Activated T-helper 1 cell treated with anti-CD3 and anti-CD28 coated beads, Interleukin-12 subunit alpha, Interleukin-12 subunit beta, Interleukin-2, Interleukin-4 antibody, amounts not matched to agents 30 ng/mL and 10 ng/mL and 1 ng/mL, durations not matched to agents 14 hours and 24 hours and 36 hours (primary cell): ENCODE measurements at regions not wholly inside any gene's neighbourhood (a gene's known extent, or its start where the extent isn't known, plus 50 kb on each side); places are given as distances from the start of the nearest gene placed in this dataset.

Source experiments
- DNase-seq: peaks from one replicate; pipeline ENCODE4 v3.0.0; 2021; ENCODE audit warnings: low spot score
- H3K27ac Mint-ChIP-seq: one replicate; pipeline ENCODE4 v1.8.0; 2021; ENCODE audit warnings: mild to moderate bottlenecking, mixed read lengths
- H3K27me3 Mint-ChIP-seq: one replicate; pipeline ENCODE4 v1.8.0; 2022; ENCODE audit warnings: mild to moderate bottlenecking, moderate library complexity, mixed read lengths; ENCODE audit not compliant: insufficient read depth
- H3K36me3 Mint-ChIP-seq: one replicate; pipeline ENCODE4 v1.8.0; 2021; ENCODE audit warnings: low read depth, mixed read lengths
- H3K4me1 Mint-ChIP-seq: one replicate; pipeline ENCODE4 v1.8.0; 2021; ENCODE audit warnings: low read depth, mixed read lengths
- H3K4me3 Mint-ChIP-seq: one replicate; pipeline ENCODE4 v1.8.0; 2021; ENCODE audit warnings: mild to moderate bottlenecking, moderate library complexity, mixed read lengths
- H3K9me3 Mint-ChIP-seq: one replicate; pipeline ENCODE4 v1.8.0; 2021; ENCODE audit warnings: mixed read lengths
- intact Hi-C: fragments of 100-400 bp; cut with micrococcal nuclease; formaldehyde crosslinking; loops from one replicate; pipeline ENCODE4 v1.15.1; 2024

- H3K27ac Mint-ChIP-seq, result no peak overlapping the region
- H3K27me3 Mint-ChIP-seq, result peaks cover 16% of the 10 kb centered on the region
- H3K4me1 Mint-ChIP-seq, result no peaks in the 10 kb centered on the region
- no peak overlapping the region for H3K4me3 Mint-ChIP-seq
- no peaks in the 10 kb centered on the region for H3K9me3 Mint-ChIP-seq
- no peak for DNase-seq
- intact Hi-C loops, result no loop called here
- no peaks in the 10 kb centered on the region for H3K36me3 Mint-ChIP-seq
These were observed 362.7 kb downstream of the SIPA1L2 start for GRCh38 chr1:232267092-232267836.

DNA sequence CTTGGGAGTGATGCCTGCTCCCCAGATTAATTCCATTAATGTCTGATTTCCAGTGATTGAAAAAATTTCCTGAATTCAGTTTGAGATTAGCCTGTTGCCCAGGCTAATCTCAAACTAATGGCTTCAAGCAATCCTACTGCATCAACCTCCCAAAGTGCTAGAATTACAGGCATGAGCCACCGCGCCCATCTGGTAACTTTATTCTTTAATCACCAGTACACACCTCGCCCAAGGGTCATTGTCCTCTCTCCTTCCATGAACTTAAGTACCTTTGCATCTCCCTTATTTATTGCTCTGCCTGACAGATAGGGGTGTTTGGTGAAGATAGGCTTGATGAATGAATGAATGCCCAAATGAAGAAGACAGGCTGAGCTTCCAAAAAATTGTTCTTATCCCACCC, 366.5 kb downstream of the SIPA1L2 start:
- Mint-ChIP-seq H3K4me1 (no peaks in the 10 kb centered on the region), H3K27ac (no peak overlapping the region), H3K4me3 (no peak overlapping the region), H3K27me3 (peaks cover 15% of the 10 kb centered on the region), H3K36me3 (no peaks in the 10 kb centered on the region), H3K9me3 (no peaks in the 10 kb centered on the region)
- intact Hi-C loops, result no loop called here
- no peak for DNase-seq

DNA sequence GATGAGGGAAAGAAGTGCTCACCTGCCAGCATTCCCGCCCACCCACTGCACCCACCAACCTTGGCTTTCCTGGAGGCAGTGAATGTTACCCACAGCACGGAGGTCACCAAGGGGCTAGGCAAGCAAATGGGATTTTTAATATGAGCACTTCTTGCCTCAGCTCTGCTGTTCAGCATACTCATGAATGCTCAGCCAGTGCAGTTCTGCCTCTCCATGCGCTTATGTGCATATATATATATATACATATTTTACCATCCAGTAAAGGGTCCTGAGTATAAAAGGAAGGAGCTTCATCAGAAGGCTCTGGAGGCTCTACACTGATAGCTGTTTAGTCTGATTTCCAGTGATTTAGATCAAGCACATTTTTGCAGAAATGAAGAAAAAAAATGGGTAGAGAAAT, 366.9 kb downstream of the SIPA1L2 start:
- Mint-ChIP-seq H3K27ac (no peak overlapping the region), H3K9me3 (no peaks in the 10 kb centered on the region), H3K4me3 (no peak overlapping the region), H3K4me1 (no peaks in the 10 kb centered on the region), H3K27me3 (peaks cover 13% of the 10 kb centered on the region), H3K36me3 (no peaks in the 10 kb centered on the region)
- intact Hi-C loops, result no loop called here
- DNase-seq, result no peak

- no peaks in the 10 kb centered on the region for H3K4me1 Mint-ChIP-seq
- no peaks in the 10 kb centered on the region for H3K36me3 Mint-ChIP-seq
- DNase-seq, result no peak
- no peak overlapping the region for H3K27ac Mint-ChIP-seq
- peaks cover 15% of the 10 kb centered on the region for H3K27me3 Mint-ChIP-seq
- intact Hi-C loops, result no loop called here
- no peak overlapping the region for H3K4me3 Mint-ChIP-seq
- no peaks in the 10 kb centered on the region for H3K9me3 Mint-ChIP-seq
These were observed 369.1 kb downstream of the SIPA1L2 start for GRCh38 chr1:232260861-232261260.

DNA sequence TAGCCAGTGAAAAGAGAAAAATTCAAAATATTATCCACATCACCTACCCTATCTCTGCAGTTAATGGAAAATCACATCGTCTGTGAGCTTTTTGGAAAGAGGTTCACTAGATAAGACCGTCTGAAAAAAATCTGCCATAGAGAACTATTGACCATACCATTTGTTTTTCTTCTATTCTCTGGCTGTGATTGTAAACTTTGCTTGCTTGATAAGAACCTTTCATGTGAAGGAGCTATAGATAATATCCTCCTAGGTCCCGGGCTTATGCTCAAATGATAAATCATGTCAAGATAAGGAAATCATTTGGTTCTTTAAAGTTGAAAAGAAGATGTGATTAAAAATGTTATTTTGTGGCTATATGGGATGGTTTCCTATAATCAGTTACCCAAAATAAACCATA, 369.9 kb downstream of the SIPA1L2 start:
- intact Hi-C loops, result no loop called here
- H3K4me1 Mint-ChIP-seq, result no peaks in the 10 kb centered on the region

DNA sequence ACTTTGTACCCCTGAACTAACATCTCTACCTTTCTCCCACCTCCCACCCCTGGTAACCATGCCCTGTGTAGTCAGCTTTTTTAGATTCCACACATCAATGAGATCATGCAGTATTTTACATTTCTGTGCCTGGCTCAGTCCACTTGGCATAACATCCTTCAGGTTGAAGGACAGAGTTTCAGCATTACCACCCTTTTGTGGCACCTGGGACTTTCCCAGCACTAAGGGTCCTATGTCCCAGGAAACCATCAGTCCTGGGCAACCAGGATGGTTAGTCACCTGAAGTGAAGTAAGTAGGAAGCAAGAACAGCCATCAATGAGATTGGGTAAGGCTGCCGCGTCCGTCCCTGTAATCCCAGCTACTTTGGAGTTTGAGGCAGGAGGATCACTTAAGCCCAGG, 370.6 kb downstream of the SIPA1L2 start:
- no peaks in the 10 kb centered on the region for H3K9me3 Mint-ChIP-seq
- DNase-seq, result no peak
- H3K36me3 Mint-ChIP-seq, result no peaks in the 10 kb centered on the region
- intact Hi-C loops, result no loop called here
- H3K27me3 Mint-ChIP-seq, result peaks cover 13% of the 10 kb centered on the region
- H3K27ac Mint-ChIP-seq, result no peak overlapping the region
- no peaks in the 10 kb centered on the region for H3K4me1 Mint-ChIP-seq
- H3K4me3 Mint-ChIP-seq, result no peak overlapping the region

More for the DNA sequence above, 369.9 kb downstream of the SIPA1L2 start:
- H3K4me3 Mint-ChIP-seq, result no peak overlapping the region
- H3K36me3 Mint-ChIP-seq, result no peaks in the 10 kb centered on the region
- no peaks in the 10 kb centered on the region for H3K9me3 Mint-ChIP-seq
- H3K27ac Mint-ChIP-seq, result no peak overlapping the region
- peaks cover 12% of the 10 kb centered on the region for H3K27me3 Mint-ChIP-seq
- no peak for DNase-seq

DNA sequence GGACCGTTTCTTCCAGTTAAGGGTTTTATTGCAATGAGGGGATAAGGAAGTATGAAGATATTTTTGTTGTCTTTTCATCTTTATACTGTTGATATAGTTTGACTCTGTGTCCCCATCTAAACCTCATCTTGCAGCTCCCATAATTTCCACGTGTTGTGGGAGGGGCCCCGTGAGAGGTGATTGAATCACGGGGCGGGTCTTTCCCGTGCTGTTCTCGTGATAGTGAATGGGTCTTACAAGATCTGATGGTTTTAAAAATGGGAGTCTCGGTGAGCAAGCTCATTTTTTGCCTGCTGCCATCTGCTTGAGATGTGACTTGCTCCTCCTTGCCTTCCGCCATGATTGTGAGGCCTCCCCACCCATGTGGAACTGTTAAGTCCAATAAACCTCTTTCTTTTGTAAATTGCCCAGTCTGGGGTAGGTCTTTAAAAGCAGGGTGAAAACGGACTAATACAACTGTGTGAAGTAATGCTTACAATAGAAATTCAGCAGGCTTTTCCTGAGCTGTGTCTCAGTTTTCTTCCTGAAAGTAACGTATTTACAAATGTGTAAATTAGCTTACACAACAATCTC, 377.3 kb downstream of the SIPA1L2 start:
- intact Hi-C loops, result no loop called here
- no peaks in the 10 kb centered on the region for H3K4me1 Mint-ChIP-seq
- no peak for DNase-seq
- H3K9me3 Mint-ChIP-seq, result no peaks in the 10 kb centered on the region
- no peaks in the 10 kb centered on the region for H3K36me3 Mint-ChIP-seq
- no peak overlapping the region for H3K27ac Mint-ChIP-seq
- H3K27me3 Mint-ChIP-seq, result peaks cover 37% of the 10 kb centered on the region
- H3K4me3 Mint-ChIP-seq, result no peak overlapping the region

GRCh38 chr1:232250838-232251237, 379.1 kb downstream of the SIPA1L2 start:
- Mint-ChIP-seq H3K27ac (no peak overlapping the region), H3K4me3 (no peak overlapping the region), H3K4me1 (no peaks in the 10 kb centered on the region), H3K27me3 (peaks cover 42% of the 10 kb centered on the region), H3K9me3 (no peaks in the 10 kb centered on the region), H3K36me3 (no peaks in the 10 kb centered on the region)
- intact Hi-C loops, result no loop called here
- no peak for DNase-seq

DNA sequence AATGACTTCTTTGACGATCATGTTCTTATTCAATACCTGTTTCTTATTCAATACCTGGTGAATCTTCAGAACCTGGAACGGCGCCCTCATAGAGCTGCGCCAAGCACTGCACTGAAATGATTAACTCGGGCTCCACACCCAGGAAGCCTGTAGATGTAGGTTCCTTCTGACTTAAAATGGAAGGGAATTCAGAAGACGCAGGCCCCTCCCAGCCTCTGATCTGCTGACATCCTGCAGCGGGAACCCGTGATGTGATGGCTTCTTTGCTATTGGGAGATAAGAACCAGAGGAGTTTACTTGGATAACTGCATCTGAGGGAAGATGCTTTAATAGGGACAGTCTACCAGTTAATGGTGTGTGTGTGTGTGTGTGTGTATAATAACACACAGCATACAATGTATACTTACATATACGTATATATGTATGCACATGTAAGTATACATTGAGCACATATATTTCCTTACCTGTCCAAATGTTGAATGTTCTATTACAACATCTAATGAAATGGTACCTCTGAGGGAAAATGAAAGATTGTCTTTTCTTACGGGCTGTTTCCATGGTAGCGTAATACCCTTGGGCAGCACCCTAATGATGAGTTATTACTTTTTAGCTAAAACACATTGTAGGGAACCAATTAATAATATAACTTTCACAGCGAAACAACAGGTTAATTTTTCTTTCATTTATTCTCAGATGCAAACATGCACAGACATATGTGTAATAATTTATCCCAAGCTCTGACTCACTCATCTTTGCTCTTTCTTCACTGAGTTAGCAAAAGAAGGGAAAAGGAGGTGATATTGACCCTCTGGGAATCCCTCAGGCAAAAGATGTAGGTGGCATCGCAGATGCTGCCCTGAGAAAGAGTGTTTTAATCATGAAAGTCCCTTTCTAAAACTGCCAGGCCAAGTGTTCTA, 379.8 kb downstream of the SIPA1L2 start:
- no peak overlapping the region for H3K4me3 Mint-ChIP-seq
- H3K27me3 Mint-ChIP-seq, result peaks cover 41% of the 10 kb centered on the region
- no peaks in the 10 kb centered on the region for H3K4me1 Mint-ChIP-seq
- intact Hi-C loops, result no loop called here
- no peak for DNase-seq
- H3K36me3 Mint-ChIP-seq, result no peaks in the 10 kb centered on the region
- no peak overlapping the region for H3K27ac Mint-ChIP-seq
- H3K9me3 Mint-ChIP-seq, result no peaks in the 10 kb centered on the region

- no peaks in the 10 kb centered on the region for H3K36me3 Mint-ChIP-seq
- intact Hi-C loops, result no loop called here
- no peak for DNase-seq
These were observed 380.6 kb downstream of the SIPA1L2 start for GRCh38 chr1:232249339-232249738.

GRCh38 chr1:232248276-232248820, 381.6 kb downstream of the SIPA1L2 start:
- intact Hi-C loops, result no loop called here
- peaks cover 41% of the 10 kb centered on the region for H3K27me3 Mint-ChIP-seq
- H3K27ac Mint-ChIP-seq, result no peak overlapping the region

More at GRCh38 chr1:232249339-232249738, 380.6 kb downstream of the SIPA1L2 start:
- peaks cover 43% of the 10 kb centered on the region for H3K27me3 Mint-ChIP-seq
- no peak overlapping the region for H3K27ac Mint-ChIP-seq
- H3K4me1 Mint-ChIP-seq, result no peaks in the 10 kb centered on the region
- H3K4me3 Mint-ChIP-seq, result no peak overlapping the region
- H3K9me3 Mint-ChIP-seq, result no peaks in the 10 kb centered on the region

GRCh38 chr1:232247669-232248068, 382.3 kb downstream of the SIPA1L2 start:
- peaks cover 36% of the 10 kb centered on the region for H3K27me3 Mint-ChIP-seq
- H3K9me3 Mint-ChIP-seq, result no peaks in the 10 kb centered on the region
- no peaks in the 10 kb centered on the region for H3K4me1 Mint-ChIP-seq
- no peak for DNase-seq
- H3K27ac Mint-ChIP-seq, result no peak overlapping the region
- intact Hi-C loops, result no loop called here
- H3K36me3 Mint-ChIP-seq, result no peaks in the 10 kb centered on the region
- H3K4me3 Mint-ChIP-seq, result no peak overlapping the region

More at GRCh38 chr1:232248276-232248820, 381.6 kb downstream of the SIPA1L2 start:
- Mint-ChIP-seq H3K4me1 (no peaks in the 10 kb centered on the region), H3K36me3 (no peaks in the 10 kb centered on the region), H3K4me3 (no peak overlapping the region), H3K9me3 (no peaks in the 10 kb centered on the region)
- no peak for DNase-seq

- Mint-ChIP-seq H3K4me3 (no peak overlapping the region), H3K27ac (no peak overlapping the region), H3K4me1 (no peaks in the 10 kb centered on the region), H3K27me3 (peaks cover 37% of the 10 kb centered on the region), H3K9me3 (no peaks in the 10 kb centered on the region), H3K36me3 (no peaks in the 10 kb centered on the region)
- intact Hi-C loops, result no loop called here
- no peak for DNase-seq
These were observed 385.5 kb downstream of the SIPA1L2 start for GRCh38 chr1:232244426-232244825.
